ENCODE measurements at regions not wholly inside any gene's neighbourhood (a gene's known extent, or its start where the extent isn't known, plus 50 kb on each side); places are given as distances from the start of the nearest gene placed in this dataset.

- no peak for ATAC-seq
- RAD21 ChIA-PET (ENCODE audit: low non-redundant PET in 1 of 2, low total read pairs in 2 of 2, uncharacterized antibody in 2 of 2, unreplicated experiment in 2 of 2), result no interaction called here
- H4K20me1 ChIP-seq (ENCODE audit: insufficient read depth), result no peaks in the 10 kb centered on the region
- TF ChIP-seq EZH2 (IDR thresholded peaks at IDR 0.05) (no peak), EZH2phosphoT487 (IDR thresholded peaks at IDR 0.05; ENCODE audit: borderline replicate concordance) (no peak), REST (IDR thresholded peaks at IDR 0.05; ENCODE audit: low read depth) (no peak), RAD21 (IDR thresholded peaks at IDR 0.05; ENCODE audit: low read depth) (no peak), TCF7L2 (IDR thresholded peaks at IDR 0.05; ENCODE audit: borderline replicate concordance, extremely low read depth, insufficient read depth, insufficient read length) (no peak), POLR2AphosphoS5 (IDR thresholded peaks at IDR 0.05; ENCODE audit: low read depth, low read length) (no peak), CBX3 (IDR thresholded peaks at IDR 0.05; ENCODE audit: low read depth) (no peak), ELF1 (IDR thresholded peaks at IDR 0.05; ENCODE audit: borderline replicate concordance, low read depth) (no peak), ZNF274 (IDR thresholded peaks at IDR 0.05; ENCODE audit: low read depth, low read length) (no peak), JUND (IDR thresholded peaks at IDR 0.05) (no peak), YY1 (IDR thresholded peaks at IDR 0.05; ENCODE audit: extremely low read depth, insufficient replicate concordance, low read depth, low read length) (no peak), FOSL1 (IDR thresholded peaks at IDR 0.05; ENCODE audit: low read depth) (no peak), ATF3 (IDR thresholded peaks at IDR 0.05) (no peak), MAX (IDR thresholded peaks at IDR 0.05) (no peak)
- no peaks in the 10 kb centered on the region for H3K9me2 ChIP-seq (ENCODE audit: insufficient read depth)
- no peak overlapping the region for H3K4me3 ChIP-seq (replicated peaks in 1 of 2; ENCODE audit: low read depth in 1 of 2, low read length in 2 of 2)
- H3K4me1 ChIP-seq (ENCODE audit: control insufficient read depth in 1 of 2, insufficient read depth in 2 of 2, low read length in 2 of 2), result no peaks in the 10 kb centered on the region
- H3K79me2 ChIP-seq (ENCODE audit: insufficient read depth, low read length), result no peaks in the 10 kb centered on the region
- POLR2A ChIA-PET, result no interaction called here
- 0 out of 2 replicates have a peak, but pooled peaks cover 9% of the 10 kb centered on the region for H3K27me3 ChIP-seq (ENCODE audit: insufficient read depth, low read length)
- CTCF ChIA-PET, result no interaction called here
- no peak for DNase-seq (ENCODE audit: low read depth, low spot score)
- no peaks in the 10 kb centered on the region for H3K9me3 ChIP-seq (ENCODE audit: control insufficient read depth in 1 of 2, insufficient read depth in 1 of 2, low read depth in 1 of 2, low read length in 2 of 2)
- H3K9ac ChIP-seq (ENCODE audit: low read length), result no peak overlapping the region
- no peak overlapping the region for H3K4me2 ChIP-seq (ENCODE audit: low read length)
- no peak overlapping the region for H2AFZ ChIP-seq (ENCODE audit: low read depth, low read length, poor library complexity, severe bottlenecking)
- no peaks in the 10 kb centered on the region for H3K36me3 ChIP-seq (ENCODE audit: control insufficient read depth in 1 of 2, insufficient read depth in 2 of 2, low read length in 2 of 2)
- BruUV-seq (replicated peaks), result no TSS peak
- intact Hi-C loops (cut with micrococcal nuclease), result no loop called here
- H3K27ac ChIP-seq (ENCODE audit: low read depth, low read length), result no peak overlapping the region
Measured at GRCh38 chr18:55031979-55032378, 72.7 kb upstream of the CCDC68 start.

Measured in HCT116 (cell line).